H1 (cell line): ENCODE measurements at regions not wholly inside any gene's neighbourhood (a gene's known extent, or its start where the extent isn't known, plus 50 kb on each side); places are given as distances from the start of the nearest gene placed in this dataset.

Source experiments
- CTCF ChIA-PET: fragments of 300-600 bp; sonication (Branson Sonifier 250); formaldehyde crosslinking; loops from one replicate; lab custom pipeline; 2021; ENCODE audit not compliant: partially characterized antibody; lab: Charles Lee
- POLR2A ChIA-PET: fragments of 300-600 bp; sonication (Branson Sonifier 250); formaldehyde crosslinking; loops from one replicate; lab custom pipeline; 2021; ENCODE audit warnings: inconsistent platforms; ENCODE audit not compliant: partially characterized antibody; lab: Charles Lee
- DNase-seq, 2 experiments: peaks; one replicate each; pipeline versions ENCODE4 v3.0.0 to v3.0.0-alpha.2; 2010 to 2022; ENCODE audit warnings: low spot score in 2 of 2, low read depth in 1 of 2, mixed read lengths in 1 of 2
- FAIRE-seq: peaks from 2 replicates; lab custom pipeline; 2011; peaks lifted over from hg19 to GRCh38; lab: Jason Lieb, UNC
- H2AFZ ChIP-seq: 2 replicates; pipeline ENCODE4 v1.8.1; 2012; ENCODE audit warnings: low read length, inconsistent platforms
- H2AK5ac ChIP-seq: 2 replicates; pipeline ENCODE4 v1.6.1; 2013; ENCODE audit warnings: low read depth, low read length
- H2BK120ac ChIP-seq: replicated peaks from 2 replicates; pipeline ENCODE3; 2013; ENCODE audit warnings: low read depth, low read length, inconsistent platforms
- H2BK12ac ChIP-seq: 2 replicates; pipeline ENCODE4 v1.6.1; 2013; ENCODE audit warnings: low read depth, low read length
- H2BK15ac ChIP-seq: 2 replicates; pipeline ENCODE4 v1.6.1; 2013; ENCODE audit warnings: low read length
- H2BK20ac ChIP-seq: 2 replicates; pipeline ENCODE4 v1.6.1; 2013; ENCODE audit warnings: low read length
- H2BK5ac ChIP-seq: 2 replicates; pipeline ENCODE4 v1.6.1; 2013; ENCODE audit warnings: low read depth, low read length
- H3K14ac ChIP-seq: 2 replicates; pipeline ENCODE4 v1.6.1; 2013; ENCODE audit warnings: inconsistent platforms; ENCODE audit not compliant: insufficient read length
- H3K18ac ChIP-seq: 2 replicates; pipeline ENCODE4 v1.6.1; 2013; ENCODE audit warnings: low read length; ENCODE audit errors: extremely low read depth
- H3K23ac ChIP-seq: 2 replicates; pipeline ENCODE4 v1.6.1; 2013; ENCODE audit warnings: inconsistent platforms; ENCODE audit not compliant: insufficient read length
- H3K23me2 ChIP-seq: 2 replicates; pipeline ENCODE4 v1.6.1; 2013; ENCODE audit warnings: low read depth, low read length
- H3K27ac ChIP-seq: 2 replicates; pipeline ENCODE4 v1.6.1; 2011; ENCODE audit warnings: low read depth, low read length, inconsistent platforms
- H3K27me3 ChIP-seq, 4 experiments: replicated peaks in 1 of 4; 1 replicate in 1 of 4; 2 replicates in 3 of 4; pipeline versions ENCODE4 v1.6.1 to v1.8.1; 2011 to 2013; ENCODE audit warnings: low read length in 3 of 4, mild to moderate bottlenecking in 3 of 4, inconsistent platforms in 2 of 4, mixed read lengths in 2 of 4, moderate library complexity in 1 of 4; ENCODE audit not compliant: control insufficient read depth in 3 of 4, insufficient read depth in 3 of 4; ENCODE audit errors: extremely low read depth in 1 of 4
- H3K36me3 ChIP-seq, 4 experiments: 2 replicates each; pipeline versions ENCODE4 v1.6.1 to v1.8.1; 2011 to 2013; ENCODE audit warnings: mild to moderate bottlenecking in 4 of 4, low read length in 3 of 4, moderate library complexity in 2 of 4, control low read depth in 1 of 4, inconsistent platforms in 1 of 4; ENCODE audit not compliant: insufficient read depth in 4 of 4, control insufficient read depth in 2 of 4
- H3K4ac ChIP-seq: replicated peaks from 2 replicates; pipeline ENCODE3; 2013; ENCODE audit warnings: low read length, low read depth, mixed read lengths, inconsistent platforms; ENCODE audit not compliant: insufficient read length
- H3K4me1 ChIP-seq, 4 experiments: replicated peaks in 1 of 4; 1 replicate in 1 of 4; 2 replicates in 3 of 4; pipeline versions ENCODE4 v1.6.1 to v1.8.1; 2011 to 2013; ENCODE audit warnings: low read length in 3 of 4, inconsistent platforms in 2 of 4, mixed read lengths in 1 of 4; ENCODE audit not compliant: insufficient read depth in 4 of 4, control insufficient read depth in 3 of 4
- H3K4me2 ChIP-seq, 2 experiments: 2 replicates each; pipeline versions ENCODE4 v1.6.1 to v1.8.1; 2011 to 2013; ENCODE audit warnings: low read depth in 2 of 2, low read length in 2 of 2, control low read depth in 1 of 2, inconsistent platforms in 1 of 2, mild to moderate bottlenecking in 1 of 2; ENCODE audit not compliant: insufficient read depth in 1 of 2
- H3K4me3 ChIP-seq, 4 experiments: fragments of 200-600, 300-600 bp in 1 of 4; sonication (generic), shearing (Covaris generic), sonication (Bioruptor Twin) in 1 of 4; 2 replicates each; pipeline versions ENCODE4 v1.5.1 to v1.8.1; 2011 to 2016; ENCODE audit warnings: low read length in 4 of 4, low read depth in 3 of 4, control low read depth in 2 of 4, inconsistent platforms in 2 of 4, mild to moderate bottlenecking in 2 of 4, mixed read lengths in 1 of 4, moderate library complexity in 1 of 4; ENCODE audit not compliant: insufficient read depth in 2 of 4; ENCODE audit errors: extremely low read depth in 1 of 4
- H3K56ac ChIP-seq: replicated peaks from 2 replicates; pipeline ENCODE3; 2013; ENCODE audit warnings: low read depth, mild to moderate bottlenecking, mixed read lengths, low read length, inconsistent platforms; ENCODE audit not compliant: insufficient read length
- H3K79me1 ChIP-seq: 2 replicates; pipeline ENCODE4 v1.6.1; 2013; ENCODE audit warnings: low read depth, low read length, control low read depth
- H3K79me2 ChIP-seq, 2 experiments: 2 replicates each; pipeline versions ENCODE4 v1.6.1 to v1.8.1; 2012 to 2013; ENCODE audit warnings: low read length in 2 of 2, mild to moderate bottlenecking in 2 of 2, inconsistent platforms in 1 of 2; ENCODE audit not compliant: insufficient read depth in 2 of 2, control insufficient read depth in 1 of 2
- H3K9ac ChIP-seq, 4 experiments: replicated peaks in 1 of 4; 1 replicate in 1 of 4; 2 replicates in 3 of 4; pipeline versions ENCODE4 v1.6.1 to v1.8.1; 2011 to 2013; ENCODE audit warnings: low read depth in 3 of 4, low read length in 3 of 4, control low read depth in 2 of 4, mild to moderate bottlenecking in 2 of 4, moderate library complexity in 2 of 4, inconsistent platforms in 1 of 4; ENCODE audit errors: extremely low read depth in 1 of 4
- H3K9me3 ChIP-seq, 2 experiments: 2 replicates each; pipeline versions ENCODE4 v1.6.1 to v1.8.1; 2012 to 2013; ENCODE audit warnings: mild to moderate bottlenecking in 2 of 2, moderate library complexity in 2 of 2, control low read depth in 1 of 2, inconsistent platforms in 1 of 2, low read depth in 1 of 2, low read length in 1 of 2, mixed read lengths in 1 of 2; ENCODE audit not compliant: insufficient read depth in 2 of 2
- H4K20me1 ChIP-seq, 2 experiments: replicated peaks in 1 of 2; 2 replicates each; pipeline versions ENCODE3 to v1.8.1; 2011 to 2013; ENCODE audit warnings: inconsistent platforms in 2 of 2, low read length in 2 of 2, mild to moderate bottlenecking in 1 of 2; ENCODE audit not compliant: insufficient read depth in 2 of 2, control insufficient read depth in 1 of 2
- H4K5ac ChIP-seq: 2 replicates; pipeline ENCODE4 v1.6.1; 2013; ENCODE audit warnings: low read length, low read depth, mixed read lengths, inconsistent platforms; ENCODE audit not compliant: insufficient read length
- H4K8ac ChIP-seq: 2 replicates; pipeline ENCODE4 v1.8.0; 2013; ENCODE audit warnings: mild to moderate bottlenecking, moderate library complexity, low read length, inconsistent platforms; ENCODE audit not compliant: insufficient read depth; ENCODE audit errors: extremely low read depth
- H4K91ac ChIP-seq: replicated peaks from 2 replicates; pipeline ENCODE3; 2013; ENCODE audit warnings: low read length, mixed read lengths, inconsistent platforms; ENCODE audit not compliant: insufficient read length
- CEBPB ChIP-seq: IDR thresholded peaks from 2 replicates; pipeline ENCODE4 v1.6.1; 2012; ENCODE audit warnings: low read depth, low read length
- CTBP2 ChIP-seq: IDR thresholded peaks from 2 replicates; pipeline ENCODE4 v1.7.0; 2011; ENCODE audit warnings: borderline replicate concordance, mild to moderate bottlenecking, moderate library complexity, mixed read lengths, low read length; ENCODE audit not compliant: insufficient read depth, insufficient read length
- KDM1A ChIP-seq: fragments of 200-600, 300-600 bp; sonication (generic); IDR thresholded peaks from 2 replicates; pipeline ENCODE4 v1.7.1; 2016; ENCODE audit warnings: mild to moderate bottlenecking, low read length, borderline replicate concordance
- NRF1 ChIP-seq: IDR thresholded peaks from 2 replicates; pipeline ENCODE4 v1.6.1; 2011; ENCODE audit warnings: mild to moderate bottlenecking, low read depth, low read length, improper control_type of control experiment
- WGBS, 2 experiments: shearing (Covaris generic) in 1 of 2; methylation state at CpG; one replicate each; pipeline versions ENCODE4 v1.1.6 to v1.1.7; 2013 to 2015; ENCODE audit warnings: low lambda C conversion rate in 2 of 2, mixed read lengths in 2 of 2, inconsistent platforms in 1 of 2, low coverage in 1 of 2, missing lambda C conversion rate in 1 of 2; ENCODE audit not compliant: insufficient replicate concordance in 2 of 2, insufficient coverage in 1 of 2, insufficient read length in 1 of 2; ENCODE audit errors: extremely low coverage in 1 of 2, missing lambda C conversion rate in 1 of 2; 5-methylcytosine and 5-hydroxymethylcytosine counted together
- TF ChIP-seq, protein P1 (sequence below): IDR thresholded peaks from 2 replicates; pipeline ENCODE4 v1.6.1; 2012; ENCODE audit warnings: inconsistent platforms

- no peaks in the 10 kb centered on the region for H3K27me3 ChIP-seq
- H3K56ac ChIP-seq: no peak overlapping the region
- H3K27ac ChIP-seq: no peak overlapping the region
- DNase-seq (no peak), FAIRE-seq (no peak)
- H3K36me3 ChIP-seq: no peaks in the 10 kb centered on the region
- no peaks in the 10 kb centered on the region for H3K4me1 ChIP-seq
- no peak overlapping the region for H2BK12ac ChIP-seq
- H3K9me3 ChIP-seq: no peaks in the 10 kb centered on the region; a peak in 1 of 4 replicates
- no peak overlapping the region for H2BK5ac ChIP-seq
- H3K9ac ChIP-seq: no peak overlapping the region
- H3K23ac ChIP-seq: no peak overlapping the region
- H3K14ac ChIP-seq: no peak overlapping the region
- no peaks in the 10 kb centered on the region for H4K20me1 ChIP-seq
- no peak overlapping the region for H2BK20ac ChIP-seq
- H4K8ac ChIP-seq: no peak overlapping the region
- H4K5ac ChIP-seq: no peak overlapping the region
- no peaks in the 10 kb centered on the region for H3K79me2 ChIP-seq
- H3K4me3 ChIP-seq: no peak overlapping the region
- H4K91ac ChIP-seq: no peak overlapping the region
- no peak overlapping the region for H2BK120ac ChIP-seq
- no peak overlapping the region for H2AK5ac ChIP-seq
- no peak overlapping the region for H2AFZ ChIP-seq
- H2BK15ac ChIP-seq: no peak overlapping the region
- no peak overlapping the region for H3K18ac ChIP-seq
- H3K79me1 ChIP-seq: no peaks in the 10 kb centered on the region
- ChIA-PET POLR2A (no interaction called here), CTCF (no interaction called here)
- no peak overlapping the region for H3K4ac ChIP-seq
- no peaks in the 10 kb centered on the region for H3K23me2 ChIP-seq
- no peak overlapping the region for H3K4me2 ChIP-seq
- 82% methylated on average over 1 of the region's 1 CpG; no CpG with 5 or more reads in 1 of the 2 experiments for WGBS, 2 experiments
- TF ChIP-seq CTBP2: no peak
- TF ChIP-seq CEBPB: no peak
- TF ChIP-seq NRF1: no peak
- no peak for TF ChIP-seq KDM1A
- TF ChIP-seq, protein P1, sequence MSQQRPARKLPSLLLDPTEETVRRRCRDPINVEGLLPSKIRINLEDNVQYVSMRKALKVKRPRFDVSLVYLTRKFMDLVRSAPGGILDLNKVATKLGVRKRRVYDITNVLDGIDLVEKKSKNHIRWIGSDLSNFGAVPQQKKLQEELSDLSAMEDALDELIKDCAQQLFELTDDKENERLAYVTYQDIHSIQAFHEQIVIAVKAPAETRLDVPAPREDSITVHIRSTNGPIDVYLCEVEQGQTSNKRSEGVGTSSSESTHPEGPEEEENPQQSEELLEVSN: no peak
Measured at GRCh38 chr2:88808652-88809051, 117.2 kb downstream of the RPIA start.
